HG02642 (cell line): ENCODE measurements at regions not wholly inside any gene's neighbourhood (a gene's known extent, or its start where the extent isn't known, plus 50 kb on each side); places are given as distances from the start of the nearest gene placed in this dataset.

ENCODE experiments used
- ATAC-seq: cut with Tn5 transposase; IDR thresholded peaks from one replicate; pipeline ENCODE4 v1.9.1; 2021; ENCODE audit warnings: mild to moderate bottlenecking; ENCODE audit not compliant: unreplicated experiment, poor library complexity

GRCh38 chr2:122003196-122003940 is 247.9 kb downstream of the TSN start:
- no peak for ATAC-seq

GRCh38 chr2:122007126-122007525 is 251.7 kb downstream of the TSN start:
- ATAC-seq = no peak

GRCh38 chr2:122007577-122007976 is 252.1 kb downstream of the TSN start:
- no peak for ATAC-seq

GRCh38 chr2:122009561-122009960 is 254.1 kb downstream of the TSN start:
- ATAC-seq = no peak

GRCh38 chr2:122011493-122012270 is 256.2 kb downstream of the TSN start:
- no peak for ATAC-seq

GRCh38 chr2:122018736-122019135 is 263.3 kb downstream of the TSN start:
- no peak for ATAC-seq

- no peak for ATAC-seq
Measured at GRCh38 chr2:122019724-122020123, 264.3 kb downstream of the TSN start.

- ATAC-seq = no peak
Measured at GRCh38 chr2:122020377-122020776, 264.9 kb downstream of the TSN start.

- ATAC-seq = no peak
Measured at GRCh38 chr2:122021941-122022340, 266.5 kb downstream of the TSN start.

- no peak for ATAC-seq
Measured at GRCh38 chr2:122022531-122022930, 267.1 kb downstream of the TSN start.

- no peak for ATAC-seq
Measured at GRCh38 chr2:122023059-122023864, 267.8 kb downstream of the TSN start.

GRCh38 chr2:122027510-122028217 is 272.2 kb downstream of the TSN start:
- ATAC-seq = no peak

GRCh38 chr2:122028371-122029100 is 273.1 kb downstream of the TSN start:
- no peak for ATAC-seq

- no peak for ATAC-seq
Measured at GRCh38 chr2:122029456-122029855, 274.0 kb downstream of the TSN start.

- ATAC-seq = no peak
Measured at GRCh38 chr2:122029945-122030344, 274.5 kb downstream of the TSN start.

GRCh38 chr2:122031544-122032263 is 276.3 kb downstream of the TSN start:
- ATAC-seq = no peak

GRCh38 chr2:122032264-122032645 is 276.8 kb downstream of the TSN start:
- no peak for ATAC-seq

- ATAC-seq = no peak
Measured at GRCh38 chr2:122033778-122034177, 278.3 kb downstream of the TSN start.

GRCh38 chr2:122034344-122034743 is 278.9 kb downstream of the TSN start:
- no peak for ATAC-seq
